Fibroblast of the aortic adventitia (primary cell): ENCODE measurements at regions not wholly inside any gene's neighbourhood (a gene's known extent, or its start where the extent isn't known, plus 50 kb on each side); places are given as distances from the start of the nearest gene placed in this dataset.

Experiments used
- DNase-seq: peaks from one replicate; pipeline ENCODE4 v3.0.0-alpha.2; 2010; ENCODE audit warnings: low read depth
- H3K4me3 ChIP-seq: 2 replicates; pipeline ENCODE4 v1.5.1; 2011; ENCODE audit warnings: low read depth, mild to moderate bottlenecking, control low read depth, low read length, moderate library complexity
- CTCF ChIP-seq: IDR thresholded peaks from 2 replicates; pipeline ENCODE4 v1.5.1; 2011; ENCODE audit warnings: mild to moderate bottlenecking, low read length, control low read depth, inconsistent platforms; ENCODE audit not compliant: insufficient read depth

- no peak for TF ChIP-seq CTCF
- no peak for DNase-seq
Measured at GRCh38 chr17:77429369-77429968, 288.7 kb downstream of the SEC14L1 start.

GRCh38 chr17:77429969-77430752, 289.4 kb downstream of the SEC14L1 start:
- peak; percentile 91 for TF ChIP-seq CTCF
- H3K4me3 ChIP-seq = no peak overlapping the region
- DNase-seq = peak; percentile 99

More at GRCh38 chr17:77429369-77429968, 288.7 kb downstream of the SEC14L1 start:
- H3K4me3 ChIP-seq = no peak overlapping the region

- no peak for TF ChIP-seq CTCF
- no peak for DNase-seq
- no peak overlapping the region for H3K4me3 ChIP-seq
Measured at GRCh38 chr17:77432034-77432661, 291.4 kb downstream of the SEC14L1 start.

GRCh38 chr17:77432742-77433141, 292.0 kb downstream of the SEC14L1 start:
- no peak for DNase-seq
- TF ChIP-seq CTCF = no peak
- no peak overlapping the region for H3K4me3 ChIP-seq

GRCh38 chr17:77433385-77434135, 292.8 kb downstream of the SEC14L1 start:
- DNase-seq = peak; percentile 64

More at GRCh38 chr17:77433385-77434135, 292.8 kb downstream of the SEC14L1 start:
- H3K4me3 ChIP-seq = no peak overlapping the region
- TF ChIP-seq CTCF = no peak
